H1 (cell line): ENCODE measurements at regions not wholly inside any gene's neighbourhood (a gene's known extent, or its start where the extent isn't known, plus 50 kb on each side); places are given as distances from the start of the nearest gene placed in this dataset.

Experiments used
- BCL11A ChIP-seq, 2 experiments: IDR thresholded peaks; one replicate each; pipeline ENCODE4 v1.6.1; 2011; ENCODE audit warnings: low read depth in 2 of 2, low read length in 2 of 2, mild to moderate bottlenecking in 2 of 2
- EP300 ChIP-seq, 2 experiments: IDR thresholded peaks; 1 replicate in 1 of 2; 2 replicates in 1 of 2; pipeline ENCODE4 v1.6.1; 2011 to 2012; ENCODE audit warnings: low read depth in 2 of 2, low read length in 2 of 2, mild to moderate bottlenecking in 2 of 2, borderline replicate concordance in 1 of 2, inconsistent platforms in 1 of 2, moderate library complexity in 1 of 2
- EZH2 ChIP-seq: fragments of 200-600 bp; sonication (generic); IDR thresholded peaks from 2 replicates; pipeline ENCODE4 v1.7.1; 2012; ENCODE audit warnings: low read depth, mild to moderate bottlenecking, moderate library complexity, low read length, inconsistent platforms; ENCODE audit not compliant: severe bottlenecking
- JUN ChIP-seq: IDR thresholded peaks from 2 replicates; pipeline ENCODE4 v1.6.1; 2011; ENCODE audit warnings: low read depth, mild to moderate bottlenecking, improper control_type of control experiment, low read length
- RNF2 ChIP-seq: fragments of 200-900, 300-1000 bp; sonication (generic); IDR thresholded peaks from 2 replicates; pipeline ENCODE4 v1.7.1; 2016; ENCODE audit warnings: borderline replicate concordance, low read depth, mild to moderate bottlenecking, antibody characterized with exemption, low read length; ENCODE audit not compliant: poor library complexity, severe bottlenecking; ENCODE audit errors: missing control alignments
- TAF1 ChIP-seq: IDR thresholded peaks from 2 replicates; pipeline ENCODE4 v1.6.1; 2011; ENCODE audit warnings: mild to moderate bottlenecking, low read depth, low read length
- YY1 ChIP-seq: IDR thresholded peaks from 2 replicates; pipeline ENCODE4 v1.6.1; 2011; ENCODE audit warnings: low read depth, mild to moderate bottlenecking, low read length
- ZNF274 ChIP-seq: IDR thresholded peaks from 2 replicates; pipeline ENCODE4 v1.7.0; 2012; ENCODE audit warnings: low read length, borderline replicate concordance; ENCODE audit errors: extremely low read depth
- TF ChIP-seq, protein P1 (sequence below), 3 experiments: IDR thresholded peaks; 1 replicate in 2 of 3; 2 replicates in 1 of 3; pipeline versions ENCODE4 v1.5.1 to v1.6.1; 2011; ENCODE audit warnings: low read length in 3 of 3, mild to moderate bottlenecking in 3 of 3, inconsistent platforms in 2 of 3, low read depth in 1 of 3, moderate library complexity in 1 of 3; ENCODE audit not compliant: insufficient read depth in 1 of 3; ENCODE audit errors: control extremely low read depth in 1 of 3

DNA sequence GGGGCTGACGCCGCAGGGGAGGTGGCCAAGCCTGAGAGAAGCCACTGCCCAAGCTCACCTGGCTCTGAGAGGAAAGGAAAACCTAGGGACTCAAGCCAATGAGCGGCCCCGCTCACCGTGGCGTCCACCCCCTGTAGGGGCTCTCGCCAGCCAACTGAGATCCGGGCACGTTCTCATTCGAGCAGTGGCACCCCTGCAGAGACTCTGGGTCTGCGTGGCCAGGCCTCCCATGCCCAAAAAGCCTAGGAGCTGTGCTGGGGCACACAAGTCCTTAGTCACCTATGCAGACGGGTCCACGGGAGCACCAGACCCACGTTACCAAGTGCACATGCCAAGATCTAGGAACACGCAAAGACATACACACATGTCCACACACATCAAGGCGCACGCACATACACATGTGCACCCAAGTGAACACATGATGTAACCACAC, 106.2 kb downstream of the NCOR2 start:
- TF ChIP-seq ZNF274 (no peak), EZH2 (no peak), BCL11A (IDR thresholded peaks at IDR 0.05; ENCODE audit: low read depth in 2 of 2, low read length in 2 of 2) (no peak), JUN (no peak), YY1 (no peak), TAF1 (no peak), EP300 (IDR thresholded peaks at IDR 0.05; ENCODE audit: borderline replicate concordance in 1 of 2, low read depth in 2 of 2, low read length in 2 of 2) (no peak), RNF2 (no peak)
- TF ChIP-seq, protein P1, sequence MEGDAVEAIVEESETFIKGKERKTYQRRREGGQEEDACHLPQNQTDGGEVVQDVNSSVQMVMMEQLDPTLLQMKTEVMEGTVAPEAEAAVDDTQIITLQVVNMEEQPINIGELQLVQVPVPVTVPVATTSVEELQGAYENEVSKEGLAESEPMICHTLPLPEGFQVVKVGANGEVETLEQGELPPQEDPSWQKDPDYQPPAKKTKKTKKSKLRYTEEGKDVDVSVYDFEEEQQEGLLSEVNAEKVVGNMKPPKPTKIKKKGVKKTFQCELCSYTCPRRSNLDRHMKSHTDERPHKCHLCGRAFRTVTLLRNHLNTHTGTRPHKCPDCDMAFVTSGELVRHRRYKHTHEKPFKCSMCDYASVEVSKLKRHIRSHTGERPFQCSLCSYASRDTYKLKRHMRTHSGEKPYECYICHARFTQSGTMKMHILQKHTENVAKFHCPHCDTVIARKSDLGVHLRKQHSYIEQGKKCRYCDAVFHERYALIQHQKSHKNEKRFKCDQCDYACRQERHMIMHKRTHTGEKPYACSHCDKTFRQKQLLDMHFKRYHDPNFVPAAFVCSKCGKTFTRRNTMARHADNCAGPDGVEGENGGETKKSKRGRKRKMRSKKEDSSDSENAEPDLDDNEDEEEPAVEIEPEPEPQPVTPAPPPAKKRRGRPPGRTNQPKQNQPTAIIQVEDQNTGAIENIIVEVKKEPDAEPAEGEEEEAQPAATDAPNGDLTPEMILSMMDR (IDR thresholded peaks at IDR 0.05; ENCODE audit: control extremely low read depth in 1 of 3, insufficient read depth in 1 of 3, low read depth in 1 of 3, low read length in 3 of 3), result no peak
